ENCODE measurements at regions not wholly inside any gene's neighbourhood (a gene's known extent, or its start where the extent isn't known, plus 50 kb on each side); places are given as distances from the start of the nearest gene placed in this dataset.

DNA sequence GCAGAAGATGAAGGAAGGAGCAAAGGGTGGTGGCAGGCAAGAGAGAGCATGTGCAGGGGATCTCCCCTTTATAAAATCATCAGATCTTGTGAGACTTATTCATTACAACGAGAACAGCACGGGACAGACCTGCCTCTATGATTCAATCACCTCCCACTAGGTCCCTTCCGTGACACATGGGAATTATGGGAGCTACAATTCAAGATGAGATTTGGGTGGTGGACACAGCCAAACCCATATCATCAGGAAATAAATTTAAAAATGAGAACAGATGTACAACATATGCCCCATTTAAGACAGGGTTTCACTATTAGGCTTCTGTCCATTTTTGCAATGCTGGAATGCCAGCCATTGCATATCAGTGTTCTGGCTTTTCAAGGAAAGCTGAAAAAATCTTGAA, 346.7 kb upstream of the SLIT2 start:
- DNase-seq (ENCODE audit: low spot score): no peak

DNA sequence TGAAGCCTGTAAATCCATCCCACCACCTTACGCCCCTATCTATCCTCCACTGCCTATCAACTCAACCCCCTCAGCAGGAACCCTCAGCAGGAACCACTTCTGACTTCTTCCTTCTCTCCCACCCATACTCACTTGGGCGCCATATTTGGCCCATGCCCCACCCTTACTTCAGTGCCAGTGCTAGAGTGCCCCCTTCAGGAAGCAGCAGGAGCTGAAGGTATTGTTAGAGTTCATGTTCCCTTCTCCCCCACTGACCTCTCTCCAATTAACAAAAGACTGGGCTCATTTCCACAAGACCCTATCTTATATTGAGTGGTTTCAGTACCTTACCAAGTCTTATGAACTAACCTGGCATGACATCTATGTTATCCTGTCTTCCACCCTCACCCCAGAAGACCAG, 363.1 kb upstream of the SLIT2 start:
- DNase-seq (ENCODE audit: low spot score): no peak

DNA sequence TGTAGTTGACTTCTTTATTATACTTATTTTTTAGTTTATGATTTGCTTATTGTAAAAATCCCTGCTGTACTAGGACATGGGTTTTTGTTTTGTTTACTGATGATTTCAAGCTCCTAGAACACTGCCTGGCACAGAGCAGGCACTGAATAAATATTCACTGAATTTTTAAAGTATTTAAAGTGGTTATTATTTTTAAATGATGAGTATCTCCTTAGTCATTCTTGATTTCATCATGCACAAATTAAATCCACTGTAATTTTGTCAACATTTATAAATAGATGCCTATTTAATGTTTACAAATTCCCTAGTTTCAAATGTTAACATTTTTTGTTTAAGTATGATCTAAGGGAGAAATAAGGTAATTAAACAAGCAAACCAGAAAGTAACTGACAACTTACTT, 367.9 kb upstream of the SLIT2 start:
- DNase-seq (ENCODE audit: low spot score): no peak

DNA sequence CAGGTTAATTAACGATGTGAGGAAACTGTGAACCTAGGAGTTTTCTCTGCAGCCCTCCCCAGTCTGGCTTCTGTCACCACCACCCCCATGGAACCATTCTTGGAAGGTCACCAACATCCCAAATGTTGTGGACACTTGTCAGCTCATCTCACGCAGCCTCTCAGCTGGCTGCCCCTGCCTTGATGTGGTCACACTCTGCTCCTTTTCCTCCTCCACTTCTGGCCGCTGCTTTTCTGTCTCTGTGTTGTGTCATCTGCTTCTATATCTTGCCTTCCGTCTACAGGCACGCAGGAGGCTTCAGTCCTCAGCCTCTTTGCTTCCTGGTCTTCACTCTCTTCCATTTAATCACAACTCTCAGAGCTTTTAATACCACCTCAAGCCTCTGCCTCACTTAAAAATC, 371.5 kb upstream of the SLIT2 start:
- DNase-seq (ENCODE audit: low spot score): no peak

DNA sequence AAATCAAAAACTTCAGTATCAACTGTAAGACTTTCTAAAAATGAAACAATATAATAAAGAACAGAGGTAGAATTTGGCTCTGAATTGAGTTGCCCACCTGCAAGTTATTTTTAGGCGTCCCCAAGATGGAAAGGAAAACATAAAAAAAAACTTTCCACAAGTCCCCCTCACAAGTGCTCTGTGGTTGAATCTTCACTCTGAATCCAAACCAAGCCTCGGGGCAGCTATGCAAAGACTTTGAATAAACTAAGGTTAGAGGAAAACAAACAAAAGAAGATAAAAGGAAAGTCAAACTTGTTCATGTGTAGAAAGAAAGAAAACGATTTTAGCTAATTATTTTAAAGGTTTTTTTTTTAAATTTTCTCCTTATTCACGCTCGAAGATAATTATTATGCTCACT, 372.4 kb upstream of the SLIT2 start:
- DNase-seq (ENCODE audit: low spot score): no peak

DNA sequence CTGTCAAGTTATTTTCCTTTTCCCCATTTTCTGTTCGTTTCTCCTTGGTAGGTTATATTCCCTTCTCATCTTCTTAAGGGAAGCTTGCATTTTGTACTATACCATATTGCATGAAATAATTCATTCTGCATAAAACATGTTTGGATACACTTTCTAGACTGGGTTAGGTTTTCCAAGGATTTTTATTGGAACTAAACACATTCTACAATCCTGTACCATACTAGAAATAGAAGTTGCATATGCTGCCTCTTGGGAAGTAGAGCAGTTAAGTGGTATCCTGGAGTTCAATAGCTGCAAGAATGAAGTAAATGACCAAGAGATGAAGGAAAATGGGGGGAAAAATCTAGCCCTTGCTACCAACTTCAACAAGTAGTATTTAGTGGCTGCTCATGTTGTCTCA, 393.7 kb upstream of the SLIT2 start:
- no peak for DNase-seq (ENCODE audit: low spot score)

DNA sequence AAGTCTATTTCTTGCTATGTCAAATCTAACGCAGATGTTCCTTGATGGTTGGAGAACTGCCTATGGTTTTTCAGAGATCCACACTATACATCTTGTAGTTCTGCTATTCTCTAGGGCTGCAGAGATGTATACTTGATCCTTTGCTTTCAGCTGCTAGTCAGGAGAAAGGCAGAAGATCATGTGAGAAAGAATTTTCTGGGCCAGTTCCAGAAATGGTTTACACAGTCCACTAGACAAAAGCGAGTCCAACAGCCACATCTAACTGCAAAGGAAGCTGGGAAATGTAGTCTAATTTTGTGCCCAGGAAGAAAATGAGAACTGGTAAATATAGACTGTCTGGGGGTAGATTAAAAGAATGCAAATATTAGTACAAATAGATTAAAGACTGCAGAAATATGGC, 394.3 kb upstream of the SLIT2 start:
- no peak for DNase-seq (ENCODE audit: low spot score)

DNA sequence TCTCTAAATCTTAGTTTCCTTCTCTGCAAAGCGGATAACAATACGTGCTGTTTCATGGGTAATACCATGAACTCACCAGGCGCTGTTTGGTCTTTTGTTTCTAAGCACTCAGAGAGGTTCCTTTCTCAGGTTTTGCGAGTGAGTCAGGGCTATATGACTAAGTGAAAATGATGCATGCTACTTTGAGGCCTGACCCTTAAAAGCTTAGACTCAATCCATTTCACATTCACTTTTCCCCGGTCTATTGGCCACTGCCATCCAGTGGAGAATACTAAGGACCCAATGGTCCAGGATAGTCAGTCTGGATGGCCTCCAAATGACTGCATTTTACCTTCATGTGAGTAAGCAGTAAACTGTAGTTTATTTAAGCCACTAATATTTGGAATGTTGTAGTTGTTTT, 400.8 kb upstream of the SLIT2 start:
- DNase-seq (ENCODE audit: low spot score): no peak

DNA sequence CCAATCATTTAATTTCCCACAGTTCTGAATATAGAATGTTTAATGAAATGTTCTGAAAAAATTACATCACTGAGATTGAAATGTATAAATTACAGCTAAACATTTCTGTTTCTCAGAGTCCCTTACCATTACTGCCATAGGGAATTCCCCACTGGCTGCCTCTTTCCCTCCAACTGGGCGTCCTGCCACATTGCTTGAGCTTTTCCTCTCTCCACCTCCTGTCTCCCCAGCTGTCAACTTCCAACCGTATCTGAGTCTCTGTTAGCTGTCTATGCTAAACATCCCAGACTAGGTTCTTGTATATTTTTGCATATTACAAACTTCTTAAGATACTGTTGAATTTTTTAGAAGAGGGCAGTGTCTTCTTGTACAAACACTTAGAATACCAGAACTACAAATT, 407.3 kb upstream of the SLIT2 start:
- no peak for DNase-seq (ENCODE audit: low spot score)

DNA sequence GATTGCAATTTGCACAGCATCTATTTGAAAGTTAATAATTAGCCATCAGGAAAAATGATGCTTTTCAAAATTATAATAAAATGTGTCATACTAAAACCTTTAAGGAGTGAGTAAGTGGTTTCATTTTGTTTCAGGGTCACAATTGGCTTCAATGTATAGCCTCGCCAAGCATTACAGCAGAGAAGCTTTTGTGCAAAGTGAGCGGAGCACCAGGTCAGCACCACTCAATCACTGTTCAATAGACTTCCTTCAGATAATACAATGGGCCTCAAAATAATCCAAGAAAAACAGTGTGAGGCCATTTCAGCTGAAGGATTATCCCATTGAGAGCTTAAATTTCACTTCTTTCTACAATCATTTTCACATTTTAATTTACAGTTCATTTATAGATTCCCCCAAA, 409.2 kb upstream of the SLIT2 start:
- DNase-seq (ENCODE audit: low spot score): no peak

DNA sequence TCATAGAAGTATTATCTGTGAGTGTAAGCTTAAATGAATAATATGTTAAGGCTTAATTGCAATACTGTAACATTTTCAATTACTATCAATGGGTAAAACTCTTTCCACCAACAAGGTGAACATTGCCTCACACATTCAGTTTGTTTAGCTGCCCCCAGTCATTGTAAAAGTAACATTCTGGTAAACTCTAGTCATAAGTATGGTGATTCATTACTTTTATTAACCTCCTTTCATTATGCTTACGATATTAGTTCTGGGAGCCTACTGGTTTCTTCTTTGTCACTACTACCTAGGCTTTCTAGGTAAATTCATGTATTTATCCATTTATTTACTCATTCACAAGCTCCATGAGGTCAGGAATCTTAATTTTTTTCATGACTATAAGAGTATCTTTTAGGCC, 412.8 kb upstream of the SLIT2 start:
- no peak for DNase-seq (ENCODE audit: low spot score)

DNA sequence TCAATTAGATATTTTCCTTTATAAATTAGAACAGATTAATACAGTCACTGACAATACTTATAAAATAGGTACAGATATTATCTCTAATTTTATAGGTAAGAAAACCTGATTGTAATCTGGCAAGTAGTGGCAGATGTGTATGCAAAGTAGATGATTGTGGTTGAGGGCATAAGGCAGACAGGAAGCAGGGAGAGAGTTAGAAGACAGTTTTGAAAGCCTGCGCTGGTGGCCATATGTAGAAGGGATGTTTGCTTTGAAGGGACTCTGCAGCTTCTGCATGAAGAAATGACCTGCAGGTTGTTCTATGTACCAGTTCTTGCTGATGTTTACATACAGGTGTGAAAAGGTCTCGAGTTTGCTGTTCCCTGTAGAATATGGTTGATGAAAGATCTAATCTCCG, 416.3 kb upstream of the SLIT2 start:
- no peak for DNase-seq (ENCODE audit: low spot score)

DNA sequence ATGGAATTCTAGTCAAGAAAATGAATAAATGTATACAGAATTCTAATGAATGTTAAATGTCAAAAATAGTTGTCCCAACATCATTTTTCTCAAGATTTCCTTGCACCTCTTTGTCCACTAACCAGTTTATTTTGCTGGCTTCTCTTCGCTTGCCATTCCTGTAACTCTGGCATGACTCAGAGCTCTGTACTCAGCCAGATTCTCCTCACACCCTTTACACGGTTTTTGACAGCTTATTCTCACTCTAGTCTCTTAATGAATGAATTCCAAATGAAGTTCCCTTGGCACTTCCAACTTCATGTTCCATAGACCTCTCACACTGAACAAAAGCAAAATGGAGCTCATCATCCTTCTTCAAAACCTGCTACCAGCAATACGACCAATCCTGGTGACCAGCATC, 419.3 kb upstream of the SLIT2 start:
- DNase-seq (ENCODE audit: low spot score): no peak

DNA sequence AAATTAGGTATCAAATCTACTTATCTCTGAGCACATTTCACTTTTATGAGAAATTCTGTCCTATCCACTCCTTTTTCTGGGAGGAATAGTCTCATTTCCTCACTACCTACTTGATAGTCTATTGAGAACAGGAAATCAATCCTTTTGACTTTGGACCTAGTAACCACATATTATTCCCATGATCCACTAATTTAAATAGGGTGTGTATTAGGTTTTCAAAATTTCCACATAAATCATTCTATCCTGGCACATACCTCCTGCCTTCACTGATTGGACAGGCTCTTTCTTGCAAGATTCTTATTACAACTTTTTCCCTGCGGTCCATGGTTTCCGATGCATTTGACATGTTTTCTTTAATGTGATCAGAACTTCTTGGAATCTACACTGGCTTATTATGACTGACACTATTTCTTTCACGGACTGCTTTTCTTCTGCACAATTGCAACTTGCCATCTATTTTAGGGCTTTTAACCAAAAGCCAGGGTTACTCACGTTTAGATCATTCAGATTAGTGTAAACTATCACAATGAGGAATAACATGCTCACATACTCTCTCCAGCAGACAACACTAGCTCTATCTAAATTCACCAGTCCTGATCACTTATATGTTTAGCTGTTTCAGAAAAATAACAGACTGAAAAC, 419.9 kb upstream of the SLIT2 start:
- DNase-seq (ENCODE audit: low spot score): no peak

DNA sequence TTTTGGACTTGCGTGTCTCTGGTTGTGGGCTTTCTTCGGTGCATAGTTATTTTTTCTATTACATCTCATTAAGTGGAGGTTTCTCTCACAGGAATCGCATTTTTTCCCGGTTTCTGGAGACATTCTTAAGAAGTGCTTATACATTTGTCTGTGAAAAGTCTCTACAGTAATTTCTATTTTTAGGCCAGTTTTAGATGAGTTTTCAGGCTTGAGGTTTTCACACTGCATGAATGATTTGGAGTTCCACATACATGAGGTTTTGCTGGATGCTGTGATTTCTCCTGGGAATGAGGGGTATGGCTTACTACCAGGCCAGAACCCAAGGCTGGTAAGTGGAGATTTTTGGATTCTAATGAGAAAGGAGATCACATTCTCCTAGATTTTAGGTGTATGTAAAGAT, 422.6 kb upstream of the SLIT2 start:
- DNase-seq (ENCODE audit: low spot score): no peak

DNA sequence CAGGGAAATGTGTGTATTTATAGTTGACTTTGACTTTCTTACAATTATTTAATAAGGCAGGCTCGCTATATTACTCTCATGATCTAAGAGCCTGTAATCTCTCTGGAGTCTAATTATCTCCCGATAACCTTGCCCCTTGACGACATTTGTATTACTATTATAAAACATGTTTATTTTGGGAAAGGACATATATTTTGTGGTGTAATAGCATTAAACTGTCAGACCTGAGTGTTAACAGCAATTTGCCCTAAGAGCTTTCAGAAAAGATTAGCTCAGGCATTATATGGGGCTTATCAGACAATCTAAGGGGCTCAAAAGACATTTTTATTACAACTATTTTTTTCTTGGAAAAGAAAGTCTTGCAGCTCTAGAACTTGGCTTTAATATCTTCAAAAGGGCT, 427.9 kb upstream of the SLIT2 start:
- DNase-seq (ENCODE audit: low spot score): no peak

DNA sequence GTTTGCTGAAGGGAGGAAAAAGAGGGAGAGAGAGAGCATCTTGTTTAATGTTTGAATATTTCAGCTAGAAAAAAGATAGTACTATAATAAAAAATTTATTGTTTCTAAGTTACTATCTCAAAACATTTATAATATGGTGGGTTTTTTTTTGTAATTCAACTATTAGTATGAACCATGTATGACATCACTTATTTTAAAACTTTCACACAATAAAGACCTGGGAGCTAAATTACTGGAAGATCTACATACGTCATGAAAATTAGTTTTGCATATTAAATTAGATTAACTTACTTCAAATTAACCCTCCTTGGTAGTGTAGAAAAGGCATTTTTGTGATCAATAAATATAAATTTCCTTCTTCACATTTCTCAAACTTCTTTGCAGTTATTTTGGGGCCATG, 432.0 kb upstream of the SLIT2 start:
- DNase-seq (ENCODE audit: low spot score): no peak

DNA sequence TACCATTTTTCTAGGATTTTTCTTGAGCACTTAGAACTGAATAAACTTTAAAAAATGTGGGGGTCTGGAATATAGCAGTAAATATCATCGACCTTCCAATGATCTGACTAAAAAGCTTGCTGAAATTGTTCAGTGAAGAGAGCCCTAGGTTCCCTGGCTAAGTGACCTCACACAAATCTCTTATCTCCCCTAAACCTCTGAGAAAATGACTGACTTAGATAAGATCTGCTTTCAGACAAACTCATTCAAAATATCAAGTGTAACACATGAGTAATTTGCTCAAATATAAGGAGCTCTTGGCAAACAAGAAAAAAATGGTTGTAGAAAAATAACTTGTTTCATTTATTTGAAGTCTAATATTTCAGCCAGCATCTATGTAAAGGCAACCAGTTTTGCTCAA, 441.7 kb upstream of the SLIT2 start:
- no peak for DNase-seq (ENCODE audit: low spot score)

DNA sequence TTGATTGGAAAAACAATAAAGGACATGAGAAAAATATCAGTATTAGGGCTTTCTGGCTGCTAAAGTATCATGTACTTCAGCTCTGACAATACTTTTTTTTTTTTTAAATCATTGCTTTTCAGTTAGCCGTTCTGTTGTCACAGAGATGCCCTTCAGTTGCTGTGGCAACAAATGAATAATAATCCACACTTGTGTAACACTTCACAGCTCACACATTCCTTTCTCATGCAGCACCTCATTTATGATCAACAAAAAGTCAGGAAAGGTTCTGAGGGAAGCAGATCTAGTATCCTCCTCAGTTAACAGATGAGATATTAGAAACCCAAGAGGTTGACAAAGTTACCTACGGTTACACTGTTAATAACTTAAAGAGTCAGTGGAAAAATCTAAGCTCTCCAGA, 444.2 kb upstream of the SLIT2 start:
- no peak for DNase-seq (ENCODE audit: low spot score)

DNA sequence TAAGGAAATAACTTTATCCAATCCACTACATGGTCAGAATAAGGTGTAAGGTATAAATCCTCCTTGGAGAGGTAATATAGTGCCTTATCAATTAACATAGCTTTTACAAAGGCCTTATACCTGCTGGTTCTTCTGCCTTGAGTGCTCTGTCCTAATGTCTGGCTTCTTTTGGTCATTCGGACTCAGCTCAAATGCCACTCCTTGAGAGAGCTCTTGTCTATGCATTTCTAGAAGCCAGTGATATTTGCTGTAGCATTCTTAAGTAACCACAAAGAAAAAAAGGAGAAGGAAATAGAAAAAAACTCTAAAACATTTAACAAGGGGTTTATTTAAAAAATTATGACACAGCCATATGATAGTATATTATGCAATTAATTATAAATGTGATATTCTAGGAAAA, 444.8 kb upstream of the SLIT2 start:
- no peak for DNase-seq (ENCODE audit: low spot score)

DNA sequence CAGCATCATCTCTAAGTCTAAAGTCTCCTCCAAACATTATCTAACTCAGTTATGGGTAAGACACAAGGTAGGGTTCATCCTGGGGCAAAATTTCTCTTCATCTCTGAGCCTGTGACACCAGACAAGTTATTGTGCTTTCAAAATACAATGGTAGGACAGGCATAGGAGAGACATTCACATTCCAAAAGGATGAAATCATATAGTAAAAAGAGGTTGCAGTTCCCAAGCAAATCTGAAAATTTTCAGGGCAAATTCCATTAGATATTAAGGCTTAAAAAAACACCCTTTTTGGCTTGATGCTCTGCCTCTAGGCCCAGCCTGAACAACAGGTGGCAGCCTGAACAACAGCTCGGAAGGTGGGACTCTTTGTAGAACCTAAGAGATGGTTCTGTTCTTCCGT, 448.3 kb upstream of the SLIT2 start:
- no peak for DNase-seq (ENCODE audit: low spot score)

DNA sequence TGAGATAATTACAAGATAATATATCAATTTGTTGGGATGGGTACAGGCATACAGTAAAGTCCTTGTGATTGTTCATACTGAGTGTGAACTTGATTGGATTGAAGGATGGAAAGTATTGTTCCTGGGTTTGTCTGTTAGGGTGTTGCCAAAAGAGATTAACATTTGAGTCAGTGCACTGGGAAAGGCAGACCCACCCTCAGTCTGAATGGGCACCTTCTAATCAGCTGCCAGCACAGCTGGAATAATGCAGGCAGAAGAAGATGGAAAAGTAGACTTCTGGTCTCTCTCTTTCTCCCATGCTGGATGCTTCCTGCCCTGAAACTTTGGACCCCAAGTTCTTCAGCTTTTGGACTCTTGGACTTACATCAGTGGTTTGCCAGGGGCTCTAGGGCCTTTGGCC, 457.9 kb upstream of the SLIT2 start:
- no peak for DNase-seq (ENCODE audit: low spot score)

DNA sequence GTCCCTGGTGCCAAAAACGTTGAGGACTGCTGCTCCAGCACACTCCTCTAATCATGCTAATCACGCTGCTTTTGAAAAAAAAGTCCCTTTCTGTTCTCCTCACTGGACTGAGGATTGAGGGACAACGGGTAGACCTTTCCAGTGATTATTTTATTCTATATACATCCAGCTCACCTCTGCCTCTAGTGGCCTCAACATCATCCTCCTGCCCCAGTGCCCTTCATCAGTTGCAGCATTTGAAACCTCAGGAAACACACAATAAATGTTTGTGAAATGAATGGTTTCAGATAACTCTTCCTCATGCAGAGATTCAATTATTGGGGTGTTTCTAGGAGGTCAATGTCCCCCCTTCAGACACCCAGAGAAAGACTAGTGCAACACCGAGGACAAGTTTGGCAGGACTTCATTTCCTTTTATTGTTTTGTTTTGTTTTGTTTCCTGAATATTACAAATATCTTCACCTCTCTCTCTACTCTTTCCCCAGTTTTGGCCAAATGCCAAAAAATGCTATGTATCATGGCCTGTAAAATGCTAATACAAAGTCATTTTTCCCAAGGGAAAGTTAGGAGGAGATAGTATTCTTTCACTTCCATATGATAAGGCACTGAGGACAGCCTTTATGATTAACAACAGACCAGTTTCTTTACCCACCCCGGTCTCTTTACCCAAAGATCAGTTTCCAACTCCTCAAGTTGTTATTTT, 460.1 kb upstream of the SLIT2 start:
- no peak for DNase-seq (ENCODE audit: low spot score)

DNA sequence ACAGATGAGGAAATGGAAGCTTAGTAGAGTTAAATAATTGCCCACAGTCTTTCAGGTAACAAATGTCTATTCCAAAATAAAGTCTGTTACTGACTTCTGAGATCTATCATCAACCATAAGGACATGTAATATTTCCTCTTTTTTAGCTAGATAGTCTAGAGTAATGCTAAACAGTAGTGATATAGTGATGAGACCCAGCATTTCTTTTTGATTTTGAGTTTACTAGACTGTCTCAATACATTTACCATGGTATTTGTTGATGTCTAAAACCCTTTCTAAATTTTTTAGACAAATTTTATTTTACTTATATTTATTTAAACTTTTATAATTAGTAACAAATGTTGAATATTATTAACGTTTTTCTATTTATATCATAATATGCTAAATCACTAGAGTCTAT, 465.1 kb upstream of the SLIT2 start:
- DNase-seq (ENCODE audit: low spot score): no peak

All from CD4-positive, alpha-beta T cell treated with Interleukin-15 for 4 hours (primary cell).